ENCODE measurements at regions not wholly inside any gene's neighbourhood (a gene's known extent, or its start where the extent isn't known, plus 50 kb on each side); places are given as distances from the start of the nearest gene placed in this dataset.
"Not testable (repeated sequence)": the region's sequence is repeated elsewhere in the genome, so short reads cannot be mapped to it uniquely, and the experiment has no call there.

DNA sequence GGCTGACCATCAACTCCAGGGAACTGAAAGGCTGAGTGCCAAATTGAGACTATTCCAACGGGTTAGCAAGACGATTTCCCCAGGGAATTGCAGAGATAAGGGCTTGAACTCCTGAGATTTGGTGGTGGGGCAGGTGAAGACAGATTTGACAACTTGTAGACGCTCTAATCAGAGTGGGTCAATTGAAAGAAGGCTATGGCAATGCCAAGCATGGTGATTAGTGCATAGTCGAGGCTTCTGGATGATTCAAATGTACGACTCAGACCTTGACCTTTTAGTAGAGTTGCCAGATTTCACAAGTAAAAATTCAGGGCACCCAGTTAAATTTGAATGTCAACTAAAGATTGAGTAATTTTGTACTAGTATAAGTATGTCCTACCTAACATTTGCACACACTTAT is 302.1 kb upstream of the SPAG17 start:
- in situ Hi-C loops (cut with HindIII; ENCODE audit: low pct_ligation_motif_present, low pct_unique_long_range_greater_than_20kb, low sequenced_read_pairs) = no loop called here
- DNase-seq = no peak

GRCh38 chr1:118486199-118486598 is 301.2 kb upstream of the SPAG17 start:
- DNase-seq = no peak
- in situ Hi-C loops (cut with HindIII; ENCODE audit: low pct_ligation_motif_present, low pct_unique_long_range_greater_than_20kb, low sequenced_read_pairs) = no loop called here

DNA sequence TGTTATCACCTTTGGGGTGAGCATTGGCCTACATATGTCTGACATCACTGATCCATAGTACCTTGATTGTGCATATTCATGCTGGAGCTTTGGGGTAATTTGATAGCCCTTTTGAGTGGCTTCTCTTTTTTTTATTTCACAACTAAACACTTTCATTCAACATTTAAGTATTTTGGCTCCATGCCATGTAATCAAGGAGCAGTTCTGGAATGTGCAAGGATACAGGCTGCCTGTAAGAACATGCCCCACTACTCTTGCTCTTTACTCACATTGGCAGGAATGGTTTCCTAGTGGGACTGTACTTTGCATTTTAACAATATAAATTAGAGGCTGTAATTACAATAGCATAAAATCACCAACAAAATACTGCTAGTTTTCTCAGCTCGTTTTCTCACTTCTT is 300.7 kb upstream of the SPAG17 start:
- DNase-seq = no peak
- in situ Hi-C loops (cut with HindIII; ENCODE audit: low pct_ligation_motif_present, low pct_unique_long_range_greater_than_20kb, low sequenced_read_pairs) = no loop called here

- DNase-seq = no peak
- in situ Hi-C loops (cut with HindIII; ENCODE audit: low pct_ligation_motif_present, low pct_unique_long_range_greater_than_20kb, low sequenced_read_pairs) = no loop called here
These were observed 299.9 kb upstream of the SPAG17 start for GRCh38 chr1:118484893-118485292.

GRCh38 chr1:118483245-118484006 is 298.4 kb upstream of the SPAG17 start:
- in situ Hi-C loops (cut with HindIII; ENCODE audit: low pct_ligation_motif_present, low pct_unique_long_range_greater_than_20kb, low sequenced_read_pairs) = no loop called here
- no peak for DNase-seq

GRCh38 chr1:118481126-118481525 is 296.1 kb upstream of the SPAG17 start:
- in situ Hi-C loops (cut with HindIII; ENCODE audit: low pct_ligation_motif_present, low pct_unique_long_range_greater_than_20kb, low sequenced_read_pairs) = no loop called here
- no peak for DNase-seq

- DNase-seq = no peak
These were observed 294.3 kb upstream of the SPAG17 start for GRCh38 chr1:118479351-118479750.

GRCh38 chr1:118473825-118474224 is 288.8 kb upstream of the SPAG17 start:
- no peak for DNase-seq
- in situ Hi-C loops (cut with HindIII; ENCODE audit: low pct_ligation_motif_present, low pct_unique_long_range_greater_than_20kb, low sequenced_read_pairs) = no loop called here

More at GRCh38 chr1:118479351-118479750, 294.3 kb upstream of the SPAG17 start:
- in situ Hi-C loops (cut with HindIII; ENCODE audit: low pct_ligation_motif_present, low pct_unique_long_range_greater_than_20kb, low sequenced_read_pairs) = no loop called here

GRCh38 chr1:118464460-118464859 is 279.4 kb upstream of the SPAG17 start:
- DNase-seq; in situ Hi-C loops (cut with HindIII; ENCODE audit: low pct_ligation_motif_present, low pct_unique_long_range_greater_than_20kb, low sequenced_read_pairs): not testable (repeated sequence)

GRCh38 chr1:118461154-118461553 is 276.1 kb upstream of the SPAG17 start:
- in situ Hi-C loops (cut with HindIII; ENCODE audit: low pct_ligation_motif_present, low pct_unique_long_range_greater_than_20kb, low sequenced_read_pairs) = no loop called here
- peak; percentile 4 for DNase-seq

GRCh38 chr1:118459871-118460270 is 274.8 kb upstream of the SPAG17 start:
- in situ Hi-C loops (cut with HindIII; ENCODE audit: low pct_ligation_motif_present, low pct_unique_long_range_greater_than_20kb, low sequenced_read_pairs) = no loop called here
- DNase-seq = no peak

- in situ Hi-C loops (cut with HindIII; ENCODE audit: low pct_ligation_motif_present, low pct_unique_long_range_greater_than_20kb, low sequenced_read_pairs); DNase-seq: not testable (repeated sequence)
These were observed 268.8 kb upstream of the SPAG17 start for GRCh38 chr1:118453856-118454255.

GRCh38 chr1:118445156-118445555 is 260.1 kb upstream of the SPAG17 start:
- in situ Hi-C loops (cut with HindIII; ENCODE audit: low pct_ligation_motif_present, low pct_unique_long_range_greater_than_20kb, low sequenced_read_pairs) = no loop called here

GRCh38 chr1:118442214-118442613 is 257.2 kb upstream of the SPAG17 start:
- in situ Hi-C loops (cut with HindIII; ENCODE audit: low pct_ligation_motif_present, low pct_unique_long_range_greater_than_20kb, low sequenced_read_pairs) = no loop called here
- no peak for DNase-seq

More at GRCh38 chr1:118445156-118445555, 260.1 kb upstream of the SPAG17 start:
- no peak for DNase-seq

GRCh38 chr1:118437664-118438063 is 252.6 kb upstream of the SPAG17 start:
- no peak for DNase-seq
- in situ Hi-C loops (cut with HindIII; ENCODE audit: low pct_ligation_motif_present, low pct_unique_long_range_greater_than_20kb, low sequenced_read_pairs) = no loop called here

- DNase-seq = no peak
- in situ Hi-C loops (cut with HindIII; ENCODE audit: low pct_ligation_motif_present, low pct_unique_long_range_greater_than_20kb, low sequenced_read_pairs) = no loop called here
These were observed 244.8 kb upstream of the SPAG17 start for GRCh38 chr1:118429856-118430255.

DNA sequence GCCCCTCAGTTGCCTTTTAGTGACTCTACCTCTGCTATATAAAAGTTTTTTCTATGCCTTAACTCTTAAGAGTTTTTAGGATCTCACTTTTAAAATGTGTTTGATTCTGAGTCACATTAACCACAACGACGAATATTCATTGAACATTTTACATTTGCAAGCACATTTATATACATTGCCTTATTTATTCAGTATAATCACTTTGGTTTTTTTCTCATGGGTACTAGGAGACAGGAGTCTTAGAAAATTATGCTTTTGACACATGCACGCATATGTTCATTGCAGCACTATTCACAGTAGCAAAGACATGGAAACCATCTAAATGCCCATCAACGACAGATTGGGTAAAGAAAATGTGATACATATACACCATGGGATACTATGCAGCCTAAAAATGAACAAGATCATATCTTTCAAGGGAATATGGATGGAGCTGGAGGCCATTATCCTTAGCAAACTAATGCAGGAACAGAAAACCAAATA is 236.9 kb upstream of the SPAG17 start:
- in situ Hi-C loops (cut with HindIII; ENCODE audit: low pct_ligation_motif_present, low pct_unique_long_range_greater_than_20kb, low sequenced_read_pairs) = no loop called here

GRCh38 chr1:118404024-118404423 is 219.0 kb upstream of the SPAG17 start:
- in situ Hi-C loops (cut with HindIII; ENCODE audit: low pct_ligation_motif_present, low pct_unique_long_range_greater_than_20kb, low sequenced_read_pairs) = no loop called here
- DNase-seq = no peak

More for the DNA sequence above, 236.9 kb upstream of the SPAG17 start:
- DNase-seq = no peak

GRCh38 chr1:118397496-118397859 is 212.4 kb upstream of the SPAG17 start:
- no peak for DNase-seq
- in situ Hi-C loops (cut with HindIII; ENCODE audit: low pct_ligation_motif_present, low pct_unique_long_range_greater_than_20kb, low sequenced_read_pairs) = no loop called here

GRCh38 chr1:118396829-118397495 is 211.9 kb upstream of the SPAG17 start:
- DNase-seq = no peak
- in situ Hi-C loops (cut with HindIII; ENCODE audit: low pct_ligation_motif_present, low pct_unique_long_range_greater_than_20kb, low sequenced_read_pairs) = no loop called here

Data from ACHN (cell line).